Epidermal melanocyte (primary cell): ENCODE measurements at regions not wholly inside any gene's neighbourhood (a gene's known extent, or its start where the extent isn't known, plus 50 kb on each side); places are given as distances from the start of the nearest gene placed in this dataset.

Experiments used
- DNase-seq: peaks from one replicate; pipeline ENCODE4 v3.0.0; 2011; ENCODE audit warnings: low spot score; ENCODE audit not compliant: insufficient read length

GRCh38 chr12:77777274-77777673 lies 53.4 kb upstream of the NAV3 start:
- DNase-seq: no peak

- DNase-seq: no peak
These were observed 55.9 kb upstream of the NAV3 start for GRCh38 chr12:77774761-77775160.

GRCh38 chr12:77772676-77773298 lies 57.9 kb upstream of the NAV3 start:
- DNase-seq: no peak

- no peak for DNase-seq
These were observed 62.1 kb upstream of the NAV3 start for GRCh38 chr12:77768558-77768957.

- no peak for DNase-seq
These were observed 62.8 kb upstream of the NAV3 start for GRCh38 chr12:77767756-77768343.

GRCh38 chr12:77767335-77767734 lies 63.4 kb upstream of the NAV3 start:
- DNase-seq: no peak

GRCh38 chr12:77766224-77766623 lies 64.5 kb upstream of the NAV3 start:
- no peak for DNase-seq

GRCh38 chr12:77761286-77761685 lies 69.4 kb upstream of the NAV3 start:
- DNase-seq: no peak

GRCh38 chr12:77760271-77761025 lies 70.2 kb upstream of the NAV3 start:
- no peak for DNase-seq

GRCh38 chr12:77754086-77754485 lies 76.6 kb upstream of the NAV3 start:
- DNase-seq: no peak

- no peak for DNase-seq
These were observed 78.8 kb upstream of the NAV3 start for GRCh38 chr12:77751939-77752338.

- DNase-seq: no peak
These were observed 84.6 kb upstream of the NAV3 start for GRCh38 chr12:77746096-77746495.

- no peak for DNase-seq
These were observed 85.1 kb upstream of the NAV3 start for GRCh38 chr12:77745624-77746023.

- no peak for DNase-seq
These were observed 88.1 kb upstream of the NAV3 start for GRCh38 chr12:77742631-77743030.

GRCh38 chr12:77741974-77742517 lies 88.6 kb upstream of the NAV3 start:
- no peak for DNase-seq

GRCh38 chr12:77736219-77736965 lies 94.3 kb upstream of the NAV3 start:
- DNase-seq: no peak

- DNase-seq: no peak
These were observed 96.3 kb upstream of the NAV3 start for GRCh38 chr12:77734214-77734883.

GRCh38 chr12:77728018-77728417 lies 102.7 kb upstream of the NAV3 start:
- no peak for DNase-seq

GRCh38 chr12:77727442-77728001 lies 103.2 kb upstream of the NAV3 start:
- DNase-seq: no peak

- no peak for DNase-seq
These were observed 105.1 kb upstream of the NAV3 start for GRCh38 chr12:77725611-77726010.
